ENCODE measurements at regions not wholly inside any gene's neighbourhood (a gene's known extent, or its start where the extent isn't known, plus 50 kb on each side); places are given as distances from the start of the nearest gene placed in this dataset.
A peak's percentile ranks its signal among the peaks of the same experiment; 100 is the strongest.

GRCh38 chr15:89028036-89028435 lies 60.2 kb upstream of the ABHD2 start:
- ChIA-PET POLR2A (no interaction called here), RAD21 (ENCODE audit: unreplicated experiment) (interaction anchor here (1.5 kb wide), 1 partner anchor 123 kb away, joined by 5 read pairs; no protein-coding TSS in a partner anchor), CTCF (interaction anchor here (1.4 kb wide), 1 partner anchor 123 kb away, joined by 6 read pairs; no protein-coding TSS in a partner anchor), SMC1A (ENCODE audit: uncharacterized antibody, unreplicated experiment) (no interaction called here)
- DNase-seq (ENCODE audit: low read depth, low spot score) (no peak), FAIRE-seq (peak; percentile 35), ATAC-seq (no peak)
- Histone ChIP-seq H3K9me3 (replicated peaks; ENCODE audit: control insufficient read depth, insufficient read depth, low read length) (no peaks in the 10 kb centered on the region; the same call in 2 of the 3 replicates), H3K36me3 (ENCODE audit: control insufficient read depth in 2 of 2, insufficient read depth in 2 of 2, low read length in 1 of 2) (no peaks in the 10 kb centered on the region), H3K27ac (ENCODE audit: control insufficient read depth, insufficient read depth) (no peak overlapping the region), H3K79me2 (ENCODE audit: control insufficient read depth, insufficient read depth, low read length) (no peaks in the 10 kb centered on the region), H4K20me1 (ENCODE audit: control insufficient read depth, insufficient read depth) (no peaks in the 10 kb centered on the region), H3K4me2 (ENCODE audit: control insufficient read depth, insufficient read depth) (no peak overlapping the region), H3K4me1 (ENCODE audit: control insufficient read depth, insufficient read depth, low read length) (no peaks in the 10 kb centered on the region), H3K27me3 (replicated peaks in 1 of 2; ENCODE audit: control insufficient read depth in 2 of 2, insufficient read depth in 2 of 2, low read length in 1 of 2) (no peaks in the 10 kb centered on the region), H3K4me3 (no peak overlapping the region), H2AFZ (ENCODE audit: control insufficient read depth, low read depth, low read length) (no peak overlapping the region), H3K9ac (ENCODE audit: control insufficient read depth, insufficient read depth, low read length) (no peak overlapping the region)
- TF ChIP-seq NR2C1 (IDR thresholded peaks at IDR 0.05) (no peak), SIX5 (IDR thresholded peaks at IDR 0.05; ENCODE audit: low read depth, low read length, severe bottlenecking) (no peak), CREM (IDR thresholded peaks at IDR 0.05; ENCODE audit: low read depth) (no peak), DPF2 (IDR thresholded peaks at IDR 0.05) (no peak), ATF7 (IDR thresholded peaks at IDR 0.05; ENCODE audit: low read depth) (no peak), CBFB (IDR thresholded peaks at IDR 0.05; ENCODE audit: low read depth) (no peak), ATF3 (IDR thresholded peaks at IDR 0.05; ENCODE audit: borderline replicate concordance, extremely low read depth, low read depth, low read length) (no peak), KAT2A (conservative IDR thresholded peaks at IDR 0.05; ENCODE audit: control insufficient read depth, low read depth, low read length) (no peak), NR2F1 (conservative IDR thresholded peaks at IDR 0.05) (no peak), CREB1 (IDR thresholded peaks at IDR 0.05; ENCODE audit: low read depth) (no peak), RB1 (IDR thresholded peaks at IDR 0.05; ENCODE audit: borderline replicate concordance) (no peak), CHD2 (IDR thresholded peaks at IDR 0.05; ENCODE audit: borderline replicate concordance, low read depth, low read length) (no peak), CHD1 (IDR thresholded peaks at IDR 0.05; ENCODE audit: low read depth, low read length) (no peak), ATF2 (IDR thresholded peaks at IDR 0.05; ENCODE audit: low read length) (no peak), NRF1 (conservative IDR thresholded peaks at IDR 0.05; ENCODE audit: low read depth, low read length) (no peak), SMAD1 (IDR thresholded peaks at IDR 0.05; ENCODE audit: low read depth, partially characterized antibody) (no peak), STAT3 (IDR thresholded peaks at IDR 0.05; ENCODE audit: low read depth, low read length) (no peak), ZSCAN29 (IDR thresholded peaks at IDR 0.05) (no peak), NFYA (IDR thresholded peaks at IDR 0.05; ENCODE audit: borderline replicate concordance, low read depth, low read length) (no peak)
- intact Hi-C loops (cut with micrococcal nuclease; ENCODE audit: unreplicated experiment): no loop called here
- BruUV-seq (replicated peaks): no TSS peak
- 44% methylated on average over 7 of the region's 7 CpGs for WGBS (ENCODE audit: insufficient coverage, insufficient replicate concordance, low lambda C conversion rate, missing lambda C conversion rate)
- in situ Hi-C loops (cut with MboI): no loop called here

All from GM12878 (cell line).